Lower leg skin (tissue), 3 donors: ENCODE measurements at regions not wholly inside any gene's neighbourhood (a gene's known extent, or its start where the extent isn't known, plus 50 kb on each side); places are given as distances from the start of the nearest gene placed in this dataset.

Experiments
- CTCF ChIP-seq, 3 donors: fragments of 450-650 bp; IDR thresholded peaks; one replicate each; pipeline ENCODE4 v1.5.1; 2016; ENCODE audit warnings: antibody characterized with exemption in 3 of 3, mild to moderate bottlenecking in 3 of 3, moderate library complexity in 2 of 3
- POLR2A ChIP-seq, 2 donors: fragments of 450-650 bp; IDR thresholded peaks; one replicate each; pipeline ENCODE4 v1.6.1; 2016 to 2017; ENCODE audit warnings: antibody characterized with exemption in 2 of 2, mild to moderate bottlenecking in 1 of 2, moderate library complexity in 1 of 2

- no peak for TF ChIP-seq POLR2A (IDR thresholded peaks at IDR 0.05)
- no peak for TF ChIP-seq CTCF (IDR thresholded peaks at IDR 0.05)
These were observed 53.4 kb upstream of the PTGFR start for GRCh38 chr1:78437396-78437795.
